Ectodermal cell (in vitro differentiated cells): ENCODE measurements at regions not wholly inside any gene's neighbourhood (a gene's known extent, or its start where the extent isn't known, plus 50 kb on each side); places are given as distances from the start of the nearest gene placed in this dataset.

Experiments used
- H3K27ac ChIP-seq: 2 replicates; pipeline ENCODE4 v1.7.0; 2013; ENCODE audit warnings: mild to moderate bottlenecking, low read depth, low read length; ENCODE audit not compliant: insufficient read depth, poor library complexity, severe bottlenecking
- H3K27me3 ChIP-seq: 2 replicates; pipeline ENCODE4 v1.7.0; 2013; ENCODE audit warnings: mild to moderate bottlenecking, low read length; ENCODE audit not compliant: insufficient read depth, control insufficient read depth, poor library complexity, severe bottlenecking
- H3K36me3 ChIP-seq: one replicate; pipeline ENCODE4 v1.7.0; 2013; ENCODE audit warnings: low read length; ENCODE audit not compliant: control insufficient read depth, insufficient read depth
- H3K4me1 ChIP-seq: one replicate; pipeline ENCODE4 v1.7.0; 2013; ENCODE audit warnings: low read length; ENCODE audit not compliant: control insufficient read depth, insufficient read depth
- H3K4me3 ChIP-seq: 2 replicates; pipeline ENCODE4 v1.7.0; 2013; ENCODE audit warnings: low read depth, low read length, control low read depth; ENCODE audit not compliant: insufficient read depth
- H3K9me3 ChIP-seq: 2 replicates; pipeline ENCODE4 v1.7.0; 2013; ENCODE audit warnings: mild to moderate bottlenecking, low read length, moderate library complexity; ENCODE audit not compliant: control insufficient read depth
- WGBS, 2 experiments: methylation state at CpG; one replicate each; pipeline ENCODE4 v1.1.7; 2013; ENCODE audit warnings: missing lambda C conversion rate in 2 of 2; 5-methylcytosine and 5-hydroxymethylcytosine counted together

- H3K36me3 ChIP-seq: no peaks in the 10 kb centered on the region
- WGBS, 2 experiments: 92 to 98% methylated on average over 5 of the region's 5 CpGs
- H3K27ac ChIP-seq: no peak overlapping the region
- no peaks in the 10 kb centered on the region for H3K9me3 ChIP-seq
- H3K27me3 ChIP-seq: no peaks in the 10 kb centered on the region
- no peak overlapping the region for H3K4me3 ChIP-seq
- peaks cover 4% of the 10 kb centered on the region for H3K4me1 ChIP-seq
Observed at GRCh38 chr5:123278284-123278683, 144.9 kb downstream of the CEP120 start.

GRCh38 chr5:123273984-123274383 is 149.2 kb downstream of the CEP120 start:
- Histone ChIP-seq H3K4me3 (no peak overlapping the region), H3K27me3 (no peaks in the 10 kb centered on the region), H3K36me3 (no peaks in the 10 kb centered on the region), H3K27ac (no peak overlapping the region), H3K9me3 (no peaks in the 10 kb centered on the region), H3K4me1 (no peaks in the 10 kb centered on the region)
- 49 to 75% methylated on average over 2 to 3 of the region's 3 CpGs for WGBS, 2 experiments

- Histone ChIP-seq H3K9me3 (no peaks in the 10 kb centered on the region), H3K4me1 (no peaks in the 10 kb centered on the region), H3K27me3 (no peaks in the 10 kb centered on the region), H3K27ac (no peak overlapping the region), H3K4me3 (no peak overlapping the region), H3K36me3 (no peaks in the 10 kb centered on the region)
- WGBS, 2 experiments: 83 to 100% methylated on average over 1 to 2 of the region's 2 CpGs
Observed at GRCh38 chr5:123273095-123273494, 150.1 kb downstream of the CEP120 start.

- no peaks in the 10 kb centered on the region for H3K27me3 ChIP-seq
- no peak overlapping the region for H3K4me3 ChIP-seq
- no peak overlapping the region for H3K27ac ChIP-seq
- no peaks in the 10 kb centered on the region for H3K36me3 ChIP-seq
- 86% methylated on average over 7 of the region's 7 CpGs for WGBS, 2 experiments
- no peaks in the 10 kb centered on the region for H3K4me1 ChIP-seq
- H3K9me3 ChIP-seq: no peaks in the 10 kb centered on the region
Observed at GRCh38 chr5:123269851-123270250, 153.4 kb downstream of the CEP120 start.

GRCh38 chr5:123269436-123269835 is 153.8 kb downstream of the CEP120 start:
- Histone ChIP-seq H3K4me1 (no peaks in the 10 kb centered on the region), H3K27ac (no peak overlapping the region), H3K4me3 (no peak overlapping the region), H3K27me3 (no peaks in the 10 kb centered on the region), H3K36me3 (no peaks in the 10 kb centered on the region), H3K9me3 (no peaks in the 10 kb centered on the region)
- 96 to 97% methylated on average over 3 to 4 of the region's 4 CpGs for WGBS, 2 experiments

- no peaks in the 10 kb centered on the region for H3K4me1 ChIP-seq
- H3K36me3 ChIP-seq: no peaks in the 10 kb centered on the region
Observed at GRCh38 chr5:123266365-123266764, 156.8 kb downstream of the CEP120 start.

GRCh38 chr5:123265551-123265950 is 157.7 kb downstream of the CEP120 start:
- H3K4me1 ChIP-seq: no peaks in the 10 kb centered on the region
- 91 to 93% methylated on average over 2 of the region's 2 CpGs for WGBS, 2 experiments
- no peaks in the 10 kb centered on the region for H3K9me3 ChIP-seq
- no peak overlapping the region for H3K4me3 ChIP-seq
- H3K36me3 ChIP-seq: no peaks in the 10 kb centered on the region
- H3K27me3 ChIP-seq: no peaks in the 10 kb centered on the region
- no peak overlapping the region for H3K27ac ChIP-seq

More at GRCh38 chr5:123266365-123266764, 156.8 kb downstream of the CEP120 start:
- H3K4me3 ChIP-seq: no peak overlapping the region
- H3K9me3 ChIP-seq: no peaks in the 10 kb centered on the region
- no peak overlapping the region for H3K27ac ChIP-seq
- H3K27me3 ChIP-seq: no peaks in the 10 kb centered on the region

GRCh38 chr5:123264394-123264793 is 158.8 kb downstream of the CEP120 start:
- WGBS, 2 experiments: 73% methylated on average over 2 of the region's 2 CpGs; no CpG with 5 or more reads in 1 of the 2 experiments
- no peak overlapping the region for H3K4me3 ChIP-seq
- H3K27ac ChIP-seq: no peak overlapping the region
- H3K9me3 ChIP-seq: no peaks in the 10 kb centered on the region
- no peaks in the 10 kb centered on the region for H3K4me1 ChIP-seq
- no peaks in the 10 kb centered on the region for H3K36me3 ChIP-seq
- H3K27me3 ChIP-seq: no peaks in the 10 kb centered on the region

- H3K9me3 ChIP-seq: no peaks in the 10 kb centered on the region
- no peaks in the 10 kb centered on the region for H3K36me3 ChIP-seq
- H3K27ac ChIP-seq: no peak overlapping the region
- H3K4me3 ChIP-seq: no peak overlapping the region
- 83 to 98% methylated on average over 1 to 2 of the region's 2 CpGs for WGBS, 2 experiments
- H3K27me3 ChIP-seq: no peaks in the 10 kb centered on the region
- H3K4me1 ChIP-seq: no peaks in the 10 kb centered on the region
Observed at GRCh38 chr5:123263859-123264258, 159.3 kb downstream of the CEP120 start.

GRCh38 chr5:123262216-123262823 is 160.9 kb downstream of the CEP120 start:
- H3K27ac ChIP-seq: no peak overlapping the region
- no peaks in the 10 kb centered on the region for H3K27me3 ChIP-seq
- no peak overlapping the region for H3K4me3 ChIP-seq
- no peaks in the 10 kb centered on the region for H3K36me3 ChIP-seq
- H3K4me1 ChIP-seq: no peaks in the 10 kb centered on the region
- H3K9me3 ChIP-seq: no peaks in the 10 kb centered on the region
- 93 to 95% methylated on average over 7 of the region's 7 CpGs for WGBS, 2 experiments

- Histone ChIP-seq H3K27me3 (no peaks in the 10 kb centered on the region), H3K27ac (no peak overlapping the region), H3K9me3 (no peaks in the 10 kb centered on the region), H3K4me1 (no peaks in the 10 kb centered on the region), H3K4me3 (no peak overlapping the region), H3K36me3 (no peaks in the 10 kb centered on the region)
- 85 to 92% methylated on average over 1 of the region's 1 CpG for WGBS, 2 experiments
Observed at GRCh38 chr5:123261752-123262151, 161.5 kb downstream of the CEP120 start.
